ENCODE measurements at regions not wholly inside any gene's neighbourhood (a gene's known extent, or its start where the extent isn't known, plus 50 kb on each side); places are given as distances from the start of the nearest gene placed in this dataset.

DNA sequence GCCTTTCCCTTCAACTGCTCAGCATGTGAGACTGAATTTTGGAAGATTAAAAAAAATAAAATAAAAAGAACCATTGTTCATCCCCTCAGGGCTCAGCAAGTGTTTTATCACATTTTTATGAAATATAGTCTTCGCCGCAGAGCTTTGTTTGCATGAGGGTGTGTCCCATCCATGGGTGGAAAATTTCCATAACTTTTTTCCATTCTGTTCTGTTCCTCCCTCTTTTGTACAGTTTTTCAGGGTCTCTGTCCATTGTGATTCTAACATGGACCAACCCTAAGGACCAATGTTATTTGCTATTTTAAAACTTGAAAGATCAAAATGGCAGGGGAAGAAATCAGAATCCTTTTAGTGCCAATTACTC, 213.3 kb upstream of the SGK1 start:
- no peak for DNase-seq (ENCODE audit: low read depth)
- TF ChIP-seq, protein P1, sequence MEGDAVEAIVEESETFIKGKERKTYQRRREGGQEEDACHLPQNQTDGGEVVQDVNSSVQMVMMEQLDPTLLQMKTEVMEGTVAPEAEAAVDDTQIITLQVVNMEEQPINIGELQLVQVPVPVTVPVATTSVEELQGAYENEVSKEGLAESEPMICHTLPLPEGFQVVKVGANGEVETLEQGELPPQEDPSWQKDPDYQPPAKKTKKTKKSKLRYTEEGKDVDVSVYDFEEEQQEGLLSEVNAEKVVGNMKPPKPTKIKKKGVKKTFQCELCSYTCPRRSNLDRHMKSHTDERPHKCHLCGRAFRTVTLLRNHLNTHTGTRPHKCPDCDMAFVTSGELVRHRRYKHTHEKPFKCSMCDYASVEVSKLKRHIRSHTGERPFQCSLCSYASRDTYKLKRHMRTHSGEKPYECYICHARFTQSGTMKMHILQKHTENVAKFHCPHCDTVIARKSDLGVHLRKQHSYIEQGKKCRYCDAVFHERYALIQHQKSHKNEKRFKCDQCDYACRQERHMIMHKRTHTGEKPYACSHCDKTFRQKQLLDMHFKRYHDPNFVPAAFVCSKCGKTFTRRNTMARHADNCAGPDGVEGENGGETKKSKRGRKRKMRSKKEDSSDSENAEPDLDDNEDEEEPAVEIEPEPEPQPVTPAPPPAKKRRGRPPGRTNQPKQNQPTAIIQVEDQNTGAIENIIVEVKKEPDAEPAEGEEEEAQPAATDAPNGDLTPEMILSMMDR (IDR thresholded peaks at IDR 0.05; ENCODE audit: insufficient read depth, low read depth, low read length, missing control alignments): no peak
- no peak overlapping the region for H3K4me3 ChIP-seq (ENCODE audit: low read depth, low read length)

DNA sequence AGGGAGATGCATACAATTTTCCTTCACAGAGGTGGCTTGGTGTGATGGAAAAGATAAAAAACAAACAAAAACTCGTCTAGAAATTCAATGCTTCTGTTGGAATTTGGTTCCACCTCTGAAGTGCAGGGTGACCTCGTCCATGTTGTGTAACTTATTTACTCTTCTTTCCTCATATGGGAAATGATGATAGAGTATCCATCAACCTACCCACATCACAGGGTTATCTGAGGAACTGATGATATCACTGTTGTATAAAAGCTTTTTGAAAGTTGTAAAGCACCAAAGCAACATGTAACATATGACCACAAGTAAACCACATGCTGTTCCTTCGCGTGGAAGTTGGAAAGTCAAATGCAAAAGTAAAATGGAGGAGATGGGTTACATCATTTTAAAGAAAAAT, 212.0 kb upstream of the SGK1 start:
- DNase-seq (ENCODE audit: low read depth): no peak
- TF ChIP-seq, protein P1 (IDR thresholded peaks at IDR 0.05; ENCODE audit: insufficient read depth, low read depth, low read length, missing control alignments): no peak
- no peak overlapping the region for H3K4me3 ChIP-seq (ENCODE audit: low read depth, low read length)

DNA sequence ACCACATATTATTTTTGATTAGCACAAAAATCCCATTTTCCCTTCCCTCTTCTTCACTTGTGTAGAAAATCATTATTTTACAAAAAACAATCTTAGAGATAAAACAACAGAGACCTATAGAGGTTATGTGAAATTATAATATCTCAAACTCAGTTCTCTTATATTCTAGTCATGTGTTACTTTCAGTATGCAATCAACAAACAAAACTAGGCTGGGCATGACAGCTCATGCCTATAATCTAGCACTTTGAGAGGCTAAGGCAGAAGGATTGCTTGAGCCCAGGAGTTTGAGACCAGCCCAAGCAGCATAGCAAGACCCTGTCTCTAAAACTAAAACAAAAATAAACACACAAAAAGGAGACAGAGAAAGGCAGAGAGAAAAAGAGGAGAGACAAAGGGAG, 211.4 kb upstream of the SGK1 start:
- no peak overlapping the region for H3K4me3 ChIP-seq (ENCODE audit: low read depth, low read length)
- DNase-seq (ENCODE audit: low read depth): no peak
- TF ChIP-seq, protein P1 (IDR thresholded peaks at IDR 0.05; ENCODE audit: insufficient read depth, low read depth, low read length, missing control alignments): no peak

DNA sequence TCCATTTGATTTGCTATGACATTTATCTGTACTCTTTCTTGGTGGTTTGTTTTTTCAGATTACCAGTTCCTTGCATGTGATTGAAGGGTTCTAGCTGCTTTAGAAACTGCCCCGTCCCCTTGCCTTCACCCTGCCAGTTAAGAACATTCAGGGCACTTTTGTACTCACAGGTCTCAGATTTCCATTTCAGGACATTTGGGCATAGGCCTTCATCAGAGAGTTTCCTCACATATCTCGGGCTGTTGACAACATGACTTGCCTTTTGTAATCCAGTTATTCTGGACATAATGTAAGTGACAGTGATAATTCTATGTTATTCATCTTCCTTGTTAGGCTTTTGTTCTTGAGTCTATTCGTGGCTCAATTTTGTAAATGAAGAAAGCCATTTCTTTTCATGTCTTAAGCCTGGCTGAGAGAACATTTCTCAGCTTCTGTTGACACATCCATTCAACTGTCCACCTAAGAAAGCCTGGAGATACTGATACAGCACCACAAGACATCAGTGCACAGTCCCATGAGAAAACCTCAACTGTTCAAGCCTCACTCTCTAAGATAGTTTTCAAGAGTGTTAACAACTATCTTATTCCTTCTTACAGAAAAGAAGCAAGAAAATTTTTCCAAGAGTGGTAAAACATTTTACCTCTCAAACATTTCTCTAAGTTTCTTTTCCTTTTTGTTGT, 209.3 kb upstream of the SGK1 start:
- no peak for DNase-seq (ENCODE audit: low read depth)
- H3K4me3 ChIP-seq (ENCODE audit: low read depth, low read length): no peak overlapping the region
- TF ChIP-seq, protein P1 (IDR thresholded peaks at IDR 0.05; ENCODE audit: insufficient read depth, low read depth, low read length, missing control alignments): no peak

DNA sequence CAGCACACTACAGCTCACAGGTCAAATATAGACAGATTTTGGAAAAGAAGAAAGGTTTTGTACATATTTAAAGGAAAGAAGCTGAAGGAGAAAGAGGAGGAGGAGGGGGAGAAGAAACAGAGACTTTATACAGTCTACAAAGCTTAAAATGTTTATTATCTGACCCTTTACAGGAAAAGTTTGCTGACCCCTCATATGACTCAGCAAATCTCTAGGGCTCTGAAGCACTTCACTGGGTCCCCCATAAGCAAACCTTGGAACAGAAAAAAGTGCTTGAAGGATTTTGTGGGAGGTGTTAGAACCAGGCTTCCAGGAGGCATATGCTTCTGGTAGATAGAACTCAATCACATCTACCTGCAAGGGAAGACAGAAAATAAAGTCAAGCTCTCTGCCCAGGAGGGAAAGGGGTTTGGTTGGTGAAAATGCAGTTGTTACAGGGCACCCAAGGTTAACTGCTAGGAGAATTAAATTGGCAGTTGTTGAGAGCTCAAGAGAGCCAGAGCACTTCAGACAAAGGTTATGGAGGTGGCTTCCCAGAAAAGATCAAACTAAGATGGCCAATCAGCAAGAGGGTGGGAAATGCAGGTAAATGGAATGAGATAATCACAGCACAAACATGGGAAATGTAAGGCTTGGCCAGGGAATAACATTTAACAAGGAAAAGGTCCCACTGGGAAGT, 207.4 kb upstream of the SGK1 start:
- no peak for DNase-seq (ENCODE audit: low read depth)
- H3K4me3 ChIP-seq (ENCODE audit: low read depth, low read length): no peak overlapping the region
- TF ChIP-seq, protein P1 (IDR thresholded peaks at IDR 0.05; ENCODE audit: insufficient read depth, low read depth, low read length, missing control alignments): no peak

DNA sequence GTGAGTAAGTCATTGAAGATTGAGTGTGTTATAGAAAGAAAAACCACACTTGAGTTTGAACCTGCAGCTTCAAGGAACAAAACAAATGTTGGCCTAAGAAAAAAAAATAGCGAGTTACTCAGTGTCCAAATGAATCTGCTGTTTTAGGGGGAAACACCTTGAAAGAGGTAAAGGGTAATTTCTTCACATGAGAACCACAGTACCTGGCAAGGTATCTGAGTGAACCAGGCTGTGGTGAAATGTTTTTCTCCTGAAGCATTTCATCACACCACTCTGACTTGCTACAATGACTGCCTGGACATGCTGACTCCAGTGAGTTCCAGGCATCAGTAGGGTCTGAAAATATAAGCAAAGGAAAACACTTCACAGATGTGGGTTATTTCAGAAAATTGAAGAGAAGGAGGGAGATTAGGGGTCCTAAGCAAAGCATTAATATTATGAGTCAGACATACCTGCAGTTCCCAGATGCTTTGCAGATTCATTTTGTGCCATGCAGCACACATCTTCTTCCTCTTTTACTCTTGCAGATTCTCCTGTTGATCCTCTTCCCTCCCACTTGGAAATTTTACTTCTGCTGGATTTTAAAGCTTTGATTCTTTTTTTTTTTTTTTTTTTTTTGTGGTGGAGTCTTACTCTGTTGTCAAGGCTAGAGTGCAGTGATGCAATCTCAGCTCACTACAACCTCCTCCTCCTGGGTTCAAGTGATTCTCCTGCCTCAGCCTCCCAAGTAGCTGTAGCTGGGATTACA, 206.2 kb upstream of the SGK1 start:
- TF ChIP-seq, protein P1 (IDR thresholded peaks at IDR 0.05; ENCODE audit: insufficient read depth, low read depth, low read length, missing control alignments): no peak
- H3K4me3 ChIP-seq (ENCODE audit: low read depth, low read length): no peak overlapping the region
- no peak for DNase-seq (ENCODE audit: low read depth)
